ENCODE measurements at regions not wholly inside any gene's neighbourhood (a gene's known extent, or its start where the extent isn't known, plus 50 kb on each side); places are given as distances from the start of the nearest gene placed in this dataset.

- no peak for DNase-seq (ENCODE audit: low read depth in 2 of 2, low spot score in 1 of 2)
Measured at GRCh38 chr10:111131168-111131799, 54.5 kb downstream of the ADRA2A start.

GRCh38 chr10:111137007-111137406 lies 60.2 kb downstream of the ADRA2A start:
- no peak for DNase-seq (ENCODE audit: low read depth in 2 of 2, low spot score in 1 of 2)

- DNase-seq (ENCODE audit: low read depth in 2 of 2, low spot score in 1 of 2): no peak
Measured at GRCh38 chr10:111137587-111137986, 60.8 kb downstream of the ADRA2A start.

DNA sequence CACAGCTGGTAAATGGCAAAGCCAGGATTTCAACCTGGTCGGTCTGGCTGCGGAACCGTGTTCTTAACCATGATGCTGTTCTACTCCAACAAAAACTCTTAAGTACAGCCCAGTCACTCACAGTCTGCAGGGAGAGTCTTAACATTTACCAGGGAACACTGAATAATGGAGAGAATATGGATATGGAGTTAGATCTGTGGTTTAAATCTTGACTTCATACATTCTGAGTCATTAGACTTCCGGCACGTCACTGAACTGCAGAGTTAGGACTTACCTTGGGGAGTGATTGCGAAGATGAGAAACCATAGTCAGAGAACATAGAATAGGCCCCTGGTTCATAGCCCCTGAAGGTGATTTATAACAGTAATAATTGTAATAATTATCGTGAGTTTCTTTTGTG lies 61.7 kb downstream of the ADRA2A start:
- no peak for DNase-seq (ENCODE audit: low read depth in 2 of 2, low spot score in 1 of 2)

GRCh38 chr10:111139567-111139966 lies 62.7 kb downstream of the ADRA2A start:
- no peak for DNase-seq (ENCODE audit: low read depth in 2 of 2, low spot score in 1 of 2)

- no peak for DNase-seq (ENCODE audit: low read depth in 2 of 2, low spot score in 1 of 2)
Measured at GRCh38 chr10:111142092-111142768, 65.4 kb downstream of the ADRA2A start.

DNA sequence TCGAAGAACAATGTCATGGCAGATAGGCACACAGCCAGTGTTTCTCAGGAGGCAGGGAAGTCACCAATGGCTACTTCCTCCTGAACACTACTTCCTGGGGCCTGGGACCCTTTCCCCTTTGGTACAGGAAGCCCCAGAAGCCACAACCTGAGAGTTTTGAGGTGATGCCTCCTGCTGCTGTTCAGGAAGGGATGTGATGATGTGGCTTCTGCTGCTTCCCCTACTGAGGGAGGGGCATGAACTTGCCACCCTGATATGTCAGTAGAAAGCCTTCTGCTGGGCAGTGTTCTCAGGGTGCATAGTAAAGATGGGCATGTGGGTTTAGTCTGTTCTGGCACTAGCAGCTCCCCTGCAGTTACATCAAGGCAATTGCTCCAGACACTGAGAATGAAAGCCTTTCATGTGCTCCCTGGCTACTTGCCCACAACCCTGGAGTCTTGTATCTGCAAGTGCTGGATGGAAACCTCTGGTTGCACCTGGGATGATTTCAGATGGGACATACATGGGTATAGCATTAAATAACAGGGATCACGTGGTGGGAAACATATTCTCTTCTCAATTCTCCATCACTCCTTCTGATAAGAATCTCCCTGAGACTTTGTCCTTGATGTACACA lies 69.3 kb downstream of the ADRA2A start:
- no peak for DNase-seq (ENCODE audit: low read depth in 2 of 2, low spot score in 1 of 2)

- DNase-seq (ENCODE audit: low read depth in 2 of 2, low spot score in 1 of 2): no peak
Measured at GRCh38 chr10:111148025-111148424, 71.2 kb downstream of the ADRA2A start.

DNA sequence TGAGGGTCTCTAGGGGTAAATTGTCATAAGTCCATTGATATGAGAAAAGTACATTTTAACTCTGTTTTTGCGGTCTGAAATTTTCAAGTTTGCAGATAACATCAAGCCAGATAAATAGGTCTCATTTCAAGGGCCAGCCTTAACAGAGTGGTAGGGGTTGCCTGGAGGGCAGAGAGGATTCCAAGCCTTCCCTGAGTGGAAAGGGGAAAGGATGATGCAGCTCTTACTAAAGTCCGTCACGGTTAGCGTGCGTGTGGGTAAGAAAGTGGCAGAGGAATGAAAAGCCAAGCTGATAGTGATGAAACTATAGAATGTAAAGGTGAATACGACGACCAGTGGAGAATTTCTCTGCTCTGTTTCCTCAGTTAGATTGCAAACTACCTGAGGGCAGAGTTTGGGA lies 71.6 kb downstream of the ADRA2A start:
- DNase-seq (ENCODE audit: low read depth in 2 of 2, low spot score in 1 of 2): no peak

DNA sequence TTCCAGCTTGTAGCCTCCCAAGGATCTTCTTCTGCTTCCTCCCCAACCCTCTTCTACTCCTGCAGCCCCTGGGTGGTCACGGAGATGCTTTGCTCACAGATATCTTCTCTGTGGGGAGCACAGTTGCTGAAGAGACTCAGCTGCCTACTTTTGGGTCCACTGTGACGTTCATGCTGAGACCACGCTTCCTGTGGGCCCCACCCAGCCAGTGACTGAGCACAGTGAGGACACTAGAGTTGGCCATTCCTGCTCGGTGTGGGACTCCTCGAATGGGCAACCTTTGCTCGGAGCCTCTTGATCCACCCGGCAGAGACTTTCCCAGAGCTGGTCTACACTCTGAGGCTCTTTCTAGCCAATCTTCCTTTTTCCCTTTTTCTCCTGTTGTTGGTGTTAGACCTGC lies 73.9 kb downstream of the ADRA2A start:
- DNase-seq (ENCODE audit: low read depth in 2 of 2, low spot score in 1 of 2): no peak

DNA sequence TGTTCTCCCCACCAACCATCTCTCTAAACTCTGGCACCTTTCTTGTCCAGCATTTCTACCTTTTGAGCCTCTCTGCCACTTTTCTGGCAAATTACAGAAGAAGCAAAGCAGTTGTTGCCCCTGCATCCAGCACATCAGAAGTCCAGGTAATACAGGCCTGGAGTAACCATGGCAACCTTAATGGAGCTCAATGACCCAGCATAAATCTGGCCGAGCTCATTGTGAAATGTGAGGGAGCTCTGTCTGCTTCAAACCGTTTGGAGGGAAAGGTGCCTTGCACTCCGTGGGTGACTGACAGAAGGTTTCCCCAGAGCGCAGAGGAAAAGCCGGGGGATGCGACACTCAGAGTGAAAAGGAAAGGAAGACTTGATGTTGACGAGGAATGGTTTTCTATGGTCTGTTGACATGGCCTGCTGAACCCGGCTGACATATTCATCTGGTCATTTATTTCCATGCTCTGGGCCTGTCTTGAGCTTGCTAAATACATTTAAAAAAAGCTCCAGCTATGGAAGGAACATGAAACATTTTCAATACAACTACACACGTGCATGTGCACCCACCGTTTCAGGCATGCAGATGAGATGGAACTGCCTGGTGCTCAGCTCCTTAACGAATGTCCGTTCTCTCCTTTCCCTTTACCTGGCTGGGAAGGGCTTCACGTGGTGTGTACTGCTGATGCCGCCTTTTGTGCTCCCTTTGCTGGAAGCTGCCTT lies 74.9 kb downstream of the ADRA2A start:
- no peak for DNase-seq (ENCODE audit: low read depth in 2 of 2, low spot score in 1 of 2)

GRCh38 chr10:111156754-111157153 lies 79.9 kb downstream of the ADRA2A start:
- DNase-seq (ENCODE audit: low read depth in 2 of 2, low spot score in 1 of 2): no peak

GRCh38 chr10:111158595-111158994 lies 81.8 kb downstream of the ADRA2A start:
- DNase-seq (ENCODE audit: low read depth in 2 of 2, low spot score in 1 of 2): no peak

GRCh38 chr10:111161109-111161874 lies 84.5 kb downstream of the ADRA2A start:
- no peak for DNase-seq (ENCODE audit: low read depth in 2 of 2, low spot score in 1 of 2)

DNA sequence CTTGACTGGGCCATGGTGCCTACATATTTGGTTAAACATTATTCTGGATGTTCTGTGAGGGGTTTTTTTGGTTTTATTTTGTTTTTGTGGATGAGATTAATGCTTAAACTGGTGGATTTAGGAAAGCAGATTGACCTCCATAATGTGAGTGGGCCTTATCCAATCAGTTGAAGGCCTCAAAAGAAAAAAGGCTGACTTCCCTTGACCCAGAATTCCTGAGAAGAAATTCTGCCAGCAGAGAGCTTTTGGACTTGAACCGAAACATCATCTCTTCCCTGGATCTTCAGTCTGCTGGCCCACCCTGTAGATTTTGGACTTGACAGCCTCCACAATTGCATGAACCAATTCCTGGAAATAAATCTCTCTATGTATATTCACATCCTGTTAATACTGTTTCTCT lies 94.4 kb downstream of the ADRA2A start:
- DNase-seq (ENCODE audit: low read depth in 2 of 2, low spot score in 1 of 2): no peak

DNA sequence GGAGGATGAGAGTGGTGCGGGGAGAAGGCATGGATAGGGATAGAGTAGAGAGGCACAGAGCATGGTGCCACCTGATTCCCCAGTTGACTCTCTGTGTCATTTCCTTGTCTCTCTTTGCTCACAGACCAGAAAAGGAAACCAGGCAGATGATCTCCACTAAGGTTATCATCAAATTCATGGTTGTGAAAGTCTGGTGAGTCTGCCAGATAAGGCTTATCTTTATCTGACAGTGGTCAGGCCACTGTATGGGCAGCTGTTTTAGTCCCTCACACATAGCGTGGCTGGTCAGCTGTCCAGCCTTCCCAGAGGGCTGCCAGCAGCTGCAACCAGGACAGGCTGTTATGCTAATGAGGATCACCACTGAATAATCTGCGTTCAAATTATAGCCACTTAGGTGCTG lies 99.0 kb downstream of the ADRA2A start:
- no peak for DNase-seq (ENCODE audit: low read depth in 2 of 2, low spot score in 1 of 2)

DNA sequence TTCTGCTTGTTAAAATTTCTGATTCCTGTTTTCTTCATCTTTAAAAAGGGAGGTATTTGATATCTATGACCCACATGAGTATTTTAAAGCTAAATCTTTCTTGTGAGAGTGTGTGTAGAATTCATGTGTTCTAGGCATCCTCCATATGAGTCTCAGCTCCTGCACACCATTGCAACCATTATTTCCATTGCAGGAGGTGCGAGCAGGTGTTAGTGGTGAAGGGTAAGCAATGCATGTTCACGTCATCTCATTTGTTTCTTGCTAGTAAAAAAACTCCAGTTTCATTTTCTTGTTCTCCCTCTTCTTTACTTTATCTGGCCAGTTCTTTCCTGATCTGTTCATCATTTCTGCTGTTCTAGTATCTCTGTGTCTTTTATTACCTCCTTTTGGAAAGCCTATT lies 100.5 kb downstream of the ADRA2A start:
- no peak for DNase-seq (ENCODE audit: low read depth in 2 of 2, low spot score in 1 of 2)

- no peak for DNase-seq (ENCODE audit: low read depth in 2 of 2, low spot score in 1 of 2)
Measured at GRCh38 chr10:111179514-111179913, 102.7 kb downstream of the ADRA2A start.

GRCh38 chr10:111186358-111186757 lies 109.5 kb downstream of the ADRA2A start:
- DNase-seq (ENCODE audit: low read depth in 2 of 2, low spot score in 1 of 2): no peak

DNA sequence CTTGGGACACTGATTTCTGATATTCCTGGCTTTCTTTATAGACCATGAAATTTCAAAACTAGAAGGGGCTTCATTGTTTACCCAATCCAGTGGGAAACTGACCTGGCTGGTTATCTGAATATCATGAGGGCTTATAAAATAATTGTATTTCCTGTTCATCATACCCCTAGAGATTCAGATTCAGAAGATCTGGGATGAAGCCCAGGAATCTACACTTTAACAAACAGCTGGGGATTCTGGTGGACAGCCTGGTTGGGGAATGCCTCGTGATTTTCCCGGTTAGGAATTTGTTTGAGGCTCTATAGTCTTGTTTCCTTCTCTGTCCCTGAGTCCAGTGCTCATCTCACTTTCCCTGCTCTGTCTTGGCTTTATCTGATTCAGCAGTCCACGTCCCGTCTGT lies 110.3 kb downstream of the ADRA2A start:
- DNase-seq (ENCODE audit: low read depth in 2 of 2, low spot score in 1 of 2): no peak

DNA sequence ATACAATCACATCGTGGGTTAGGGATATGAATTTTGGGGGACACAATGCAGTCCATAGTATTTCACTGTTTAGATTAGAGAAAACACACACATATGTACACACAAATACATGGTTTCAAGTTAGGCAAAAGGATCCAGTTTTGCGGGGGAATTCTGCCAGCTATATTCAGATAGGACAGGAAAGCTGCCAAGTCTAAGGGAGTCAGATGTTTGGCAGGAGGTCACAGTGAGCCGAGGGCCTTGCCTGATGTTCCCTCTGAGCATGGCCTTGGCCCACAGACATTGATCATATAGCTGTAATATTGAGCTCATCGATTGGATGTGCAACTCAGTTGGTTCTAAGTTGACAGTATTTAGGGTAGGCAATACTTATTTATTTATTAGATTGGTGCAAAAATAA lies 122.8 kb downstream of the ADRA2A start:
- DNase-seq (ENCODE audit: low read depth in 2 of 2, low spot score in 1 of 2): no peak

All from stimulated activated CD8-positive, alpha-beta memory T cell treated with anti-CD3 and anti-CD28 coated beads, Interleukin-4, amount 100 ng/mL, for 1 hour (primary cell).